GM13977 (cell line): ENCODE measurements at regions not wholly inside any gene's neighbourhood (a gene's known extent, or its start where the extent isn't known, plus 50 kb on each side); places are given as distances from the start of the nearest gene placed in this dataset.

ENCODE experiments used
- DNase-seq: peaks from one replicate; pipeline ENCODE4 v3.0.0; 2012; ENCODE audit warnings: low spot score
- CTCF ChIP-seq: IDR thresholded peaks from 2 replicates; pipeline ENCODE4 v1.5.1; 2012; ENCODE audit warnings: mild to moderate bottlenecking, control low read depth; ENCODE audit not compliant: insufficient read depth; ENCODE audit errors: extremely low read depth, missing control alignments
- in situ Hi-C: fragments of 300-500 bp; cut with MboI; formaldehyde crosslinking; loops from one replicate; pipeline ENCODE4 v1.12.0; 2022; ENCODE audit warnings: low sequenced_read_pairs, low pct_unique_long_range_greater_than_20kb, mixed read lengths, inconsistent platforms; ENCODE audit not compliant: unreplicated experiment

DNA sequence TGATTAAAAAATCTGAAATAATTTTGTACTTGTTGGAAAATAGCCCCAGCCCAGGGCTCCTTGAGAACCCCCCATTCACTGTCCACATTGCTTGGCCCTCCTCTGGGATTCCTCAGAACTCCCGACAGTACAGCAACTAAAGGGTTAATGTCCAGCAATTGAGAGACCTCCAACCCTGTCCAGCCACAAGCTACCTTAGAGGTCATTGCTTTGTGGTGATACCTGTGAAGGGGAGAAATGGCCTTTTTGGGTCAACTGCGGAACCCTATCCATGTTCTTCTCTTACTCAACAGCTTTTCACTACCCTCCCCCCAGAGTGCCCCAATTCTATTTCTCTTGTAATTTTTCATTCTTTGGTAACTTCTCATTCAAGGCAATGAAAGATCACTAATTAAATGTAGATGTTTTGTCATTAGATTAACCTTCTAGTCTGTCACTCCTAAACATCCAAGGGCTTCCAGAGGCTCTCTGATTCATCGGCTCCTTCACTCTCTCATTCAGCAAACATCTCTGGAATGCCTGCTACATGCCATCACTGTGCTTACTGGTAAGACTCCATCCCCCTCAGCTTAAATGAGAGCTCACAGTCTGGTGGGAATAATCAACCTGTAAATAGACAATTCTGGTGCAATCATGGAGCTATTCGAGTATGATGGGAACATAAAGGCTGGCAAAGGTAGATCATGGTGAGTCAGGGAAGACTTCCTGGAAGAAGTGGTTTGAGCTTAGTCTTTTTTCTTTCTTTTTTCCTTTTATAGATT, 241.4 kb upstream of the PGRMC2 start:
- no peak for TF ChIP-seq CTCF
- DNase-seq, result no peak
- in situ Hi-C loops, result no loop called here

GRCh38 chr4:128527946-128528576, 240.4 kb upstream of the PGRMC2 start:
- DNase-seq, result no peak
- in situ Hi-C loops, result no loop called here
- no peak for TF ChIP-seq CTCF

DNA sequence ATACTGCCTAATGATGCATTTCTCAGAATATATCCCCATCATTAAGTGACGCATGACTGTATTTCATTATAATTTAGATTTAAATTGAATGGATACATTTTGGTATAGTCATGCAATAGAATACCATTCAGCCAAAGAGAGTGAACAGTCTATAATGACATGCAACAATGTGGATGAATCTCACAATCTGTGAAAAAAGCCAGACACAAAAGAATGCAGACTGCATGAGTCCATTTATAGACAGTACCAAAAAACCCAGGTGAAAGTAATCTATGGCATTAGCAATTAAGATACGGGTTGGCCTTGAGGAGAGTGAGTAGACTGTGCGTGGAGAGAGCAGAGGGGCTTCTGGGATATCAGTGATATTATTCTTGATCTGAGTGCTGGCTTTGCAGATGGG, 239.7 kb upstream of the PGRMC2 start:
- TF ChIP-seq CTCF, result no peak
- in situ Hi-C loops, result no loop called here

DNA sequence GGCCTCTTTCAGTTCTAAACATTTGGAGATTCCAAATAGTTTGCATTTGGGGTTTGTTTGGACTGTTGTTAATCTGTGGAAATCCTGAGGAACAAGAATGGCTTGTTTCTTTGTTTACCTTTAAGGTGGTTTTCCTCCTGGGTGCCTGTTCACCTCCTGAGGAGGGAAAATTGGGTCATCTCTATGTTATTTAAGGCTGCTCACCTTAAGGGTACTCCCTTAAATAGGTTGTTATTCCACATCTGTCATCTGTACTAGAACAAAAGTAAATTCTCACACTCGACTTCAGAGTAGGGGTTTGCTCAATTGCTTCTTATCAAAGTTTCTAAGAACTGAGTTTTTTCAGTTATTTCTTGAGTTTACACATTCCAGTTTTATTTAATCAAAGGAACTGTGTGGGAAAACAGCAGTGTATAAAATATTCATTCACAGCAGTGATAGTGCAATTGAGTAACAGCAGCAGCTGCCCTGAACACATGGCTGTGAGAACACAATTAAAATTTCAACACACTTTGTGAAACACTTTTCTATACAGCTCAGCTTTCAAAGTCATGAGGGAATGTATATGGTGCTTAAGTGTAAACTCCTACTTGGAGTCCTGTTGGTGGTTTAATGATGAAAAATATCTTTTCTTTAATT, 238.5 kb upstream of the PGRMC2 start:
- TF ChIP-seq CTCF, result no peak
- in situ Hi-C loops, result no loop called here
- DNase-seq, result no peak

More for the DNA sequence above, 239.7 kb upstream of the PGRMC2 start:
- DNase-seq, result no peak

GRCh38 chr4:128525387-128525786, 237.8 kb upstream of the PGRMC2 start:
- no peak for TF ChIP-seq CTCF
- in situ Hi-C loops, result no loop called here
- DNase-seq, result no peak

DNA sequence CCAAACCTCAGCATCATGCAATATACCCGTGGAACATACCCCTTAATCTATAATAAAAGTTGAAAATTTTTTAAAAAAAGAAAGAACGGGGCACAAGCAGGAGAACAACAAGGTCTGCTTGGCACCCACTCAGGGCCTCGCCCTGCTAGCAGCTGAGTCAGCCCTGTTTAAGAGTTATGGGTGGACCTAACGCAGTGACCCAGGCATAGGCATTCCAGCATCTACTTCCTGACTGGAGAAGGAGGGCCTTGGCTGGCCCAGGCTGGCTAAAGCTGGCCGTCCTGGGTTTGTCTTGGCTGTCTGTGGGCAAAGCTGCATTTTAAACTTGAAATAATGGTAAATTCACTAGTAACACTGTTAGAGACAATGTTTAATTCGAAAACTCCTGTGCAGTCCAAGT, 236.7 kb upstream of the PGRMC2 start:
- TF ChIP-seq CTCF, result no peak
- in situ Hi-C loops, result no loop called here
- DNase-seq, result no peak
